ENCODE measurements at regions not wholly inside any gene's neighbourhood (a gene's known extent, or its start where the extent isn't known, plus 50 kb on each side); places are given as distances from the start of the nearest gene placed in this dataset.

GRCh38 chr13:21924958-21925357 lies 254.1 kb downstream of the FGF9 start:
- Histone ChIP-seq H2AFZ (ENCODE audit: low read depth) (no peak overlapping the region), H3K9me2 (no peaks in the 10 kb centered on the region), H3K9me3 (no peaks in the 10 kb centered on the region), H3F3A (replicated peaks; ENCODE audit: insufficient read depth) (no peaks in the 10 kb centered on the region), H3K36me3 (replicated peaks in 1 of 2; ENCODE audit: control insufficient read depth in 1 of 2, insufficient read depth in 2 of 2, low read length in 1 of 2) (no peaks in the 10 kb centered on the region), H4K20me1 (ENCODE audit: insufficient read depth) (no peaks in the 10 kb centered on the region), H3K27ac (ENCODE audit: low read depth in 2 of 2, low read length in 1 of 2) (no peak overlapping the region), H3K4me1 (ENCODE audit: control insufficient read depth in 1 of 2, insufficient read depth in 2 of 2, low read depth in 1 of 2, low read length in 1 of 2) (no peaks in the 10 kb centered on the region), H3K79me2 (ENCODE audit: insufficient read depth) (no peaks in the 10 kb centered on the region), H3K4me3 (ENCODE audit: low read depth in 2 of 2, low read length in 1 of 2) (no peak overlapping the region), H3K4me2 (no peak overlapping the region), H3K9ac (no peak overlapping the region), H3K27me3 (ENCODE audit: insufficient read depth) (no peaks in the 10 kb centered on the region; the same call in 1 of the 2 replicates)
- DNase-seq, result no peak
- WGBS (ENCODE audit: low lambda C conversion rate), result 10% methylated on average over 6 of the region's 6 CpGs
- no peak for TF ChIP-seq SIN3A (IDR thresholded peaks at IDR 0.05; ENCODE audit: borderline replicate concordance, low read depth, low read length)
- TF ChIP-seq YY1 (IDR thresholded peaks at IDR 0.05; ENCODE audit: low read depth), result no peak
- no peak for TF ChIP-seq CHD2 (IDR thresholded peaks at IDR 0.05; ENCODE audit: low read length, partially characterized antibody)
- TF ChIP-seq, protein P1, sequence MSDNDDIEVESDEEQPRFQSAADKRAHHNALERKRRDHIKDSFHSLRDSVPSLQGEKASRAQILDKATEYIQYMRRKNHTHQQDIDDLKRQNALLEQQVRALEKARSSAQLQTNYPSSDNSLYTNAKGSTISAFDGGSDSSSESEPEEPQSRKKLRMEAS (IDR thresholded peaks at IDR 0.05; ENCODE audit: low read depth), result no peak
- no peak for TF ChIP-seq TEAD4 (IDR thresholded peaks at IDR 0.05; ENCODE audit: borderline replicate concordance, insufficient read depth)
- no peak for TF ChIP-seq FOSL2 (IDR thresholded peaks at IDR 0.05; ENCODE audit: borderline replicate concordance, low read depth)
- no peak for TF ChIP-seq NRF1 (IDR thresholded peaks at IDR 0.05; ENCODE audit: low read depth, low read length)
- TF ChIP-seq GATA2 (CRISPR knock-in tag; IDR thresholded peaks at IDR 0.05), result no peak
- no peak for TF ChIP-seq POLR2AphosphoS5 (IDR thresholded peaks at IDR 0.05; ENCODE audit: low read depth, low read length)
- CTCF ChIA-PET, result no interaction called here
- POLR2A ChIA-PET, result no interaction called here

GRCh38 chr13:21925720-21926119 lies 254.8 kb downstream of the FGF9 start:
- no peaks in the 10 kb centered on the region for H3K9me2 ChIP-seq
- H3K27me3 ChIP-seq (ENCODE audit: insufficient read depth), result no peaks in the 10 kb centered on the region; the same call in 1 of the 2 replicates
- no peak overlapping the region for H2AFZ ChIP-seq (ENCODE audit: low read depth)
- H3K4me1 ChIP-seq (ENCODE audit: control insufficient read depth in 1 of 2, insufficient read depth in 2 of 2, low read depth in 1 of 2, low read length in 1 of 2), result no peaks in the 10 kb centered on the region
- H3K4me2 ChIP-seq, result no peak overlapping the region
- H3K9me3 ChIP-seq, result no peaks in the 10 kb centered on the region
- no peaks in the 10 kb centered on the region for H4K20me1 ChIP-seq (ENCODE audit: insufficient read depth)
- DNase-seq, result no peak
- no peaks in the 10 kb centered on the region for H3K79me2 ChIP-seq (ENCODE audit: insufficient read depth)
- TF ChIP-seq RXRA (IDR thresholded peaks at IDR 0.05; ENCODE audit: borderline replicate concordance, low read depth), result no peak
- TF ChIP-seq GATA2 (CRISPR knock-in tag; IDR thresholded peaks at IDR 0.05), result no peak
- TF ChIP-seq FOSL2 (IDR thresholded peaks at IDR 0.05; ENCODE audit: borderline replicate concordance, low read depth), result no peak
- TF ChIP-seq, protein P2, sequence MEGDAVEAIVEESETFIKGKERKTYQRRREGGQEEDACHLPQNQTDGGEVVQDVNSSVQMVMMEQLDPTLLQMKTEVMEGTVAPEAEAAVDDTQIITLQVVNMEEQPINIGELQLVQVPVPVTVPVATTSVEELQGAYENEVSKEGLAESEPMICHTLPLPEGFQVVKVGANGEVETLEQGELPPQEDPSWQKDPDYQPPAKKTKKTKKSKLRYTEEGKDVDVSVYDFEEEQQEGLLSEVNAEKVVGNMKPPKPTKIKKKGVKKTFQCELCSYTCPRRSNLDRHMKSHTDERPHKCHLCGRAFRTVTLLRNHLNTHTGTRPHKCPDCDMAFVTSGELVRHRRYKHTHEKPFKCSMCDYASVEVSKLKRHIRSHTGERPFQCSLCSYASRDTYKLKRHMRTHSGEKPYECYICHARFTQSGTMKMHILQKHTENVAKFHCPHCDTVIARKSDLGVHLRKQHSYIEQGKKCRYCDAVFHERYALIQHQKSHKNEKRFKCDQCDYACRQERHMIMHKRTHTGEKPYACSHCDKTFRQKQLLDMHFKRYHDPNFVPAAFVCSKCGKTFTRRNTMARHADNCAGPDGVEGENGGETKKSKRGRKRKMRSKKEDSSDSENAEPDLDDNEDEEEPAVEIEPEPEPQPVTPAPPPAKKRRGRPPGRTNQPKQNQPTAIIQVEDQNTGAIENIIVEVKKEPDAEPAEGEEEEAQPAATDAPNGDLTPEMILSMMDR (IDR thresholded peaks at IDR 0.05), result no peak
- TF ChIP-seq MXI1 (IDR thresholded peaks at IDR 0.05; ENCODE audit: low read depth, low read length), result no peak
- TF ChIP-seq IRF3 (IDR thresholded peaks at IDR 0.05; ENCODE audit: low read depth, low read length), result no peak
- no peak for TF ChIP-seq JUND (IDR thresholded peaks at IDR 0.05)
- TF ChIP-seq NRF1 (IDR thresholded peaks at IDR 0.05; ENCODE audit: low read depth, low read length), result no peak
- no peak for TF ChIP-seq FOXM1 (IDR thresholded peaks at IDR 0.05; ENCODE audit: low read depth)
- no peak for TF ChIP-seq TCF12 (IDR thresholded peaks at IDR 0.05)
- TF ChIP-seq YY1 (IDR thresholded peaks at IDR 0.05; ENCODE audit: low read depth), result no peak
- TF ChIP-seq POLR2AphosphoS5 (IDR thresholded peaks at IDR 0.05; ENCODE audit: low read depth, low read length), result no peak
- TF ChIP-seq SMC3 (IDR thresholded peaks at IDR 0.05; ENCODE audit: low read depth, low read length), result no peak
- no peak for TF ChIP-seq SIN3A (IDR thresholded peaks at IDR 0.05; ENCODE audit: borderline replicate concordance, low read depth, low read length)
- TF ChIP-seq, protein P3, sequence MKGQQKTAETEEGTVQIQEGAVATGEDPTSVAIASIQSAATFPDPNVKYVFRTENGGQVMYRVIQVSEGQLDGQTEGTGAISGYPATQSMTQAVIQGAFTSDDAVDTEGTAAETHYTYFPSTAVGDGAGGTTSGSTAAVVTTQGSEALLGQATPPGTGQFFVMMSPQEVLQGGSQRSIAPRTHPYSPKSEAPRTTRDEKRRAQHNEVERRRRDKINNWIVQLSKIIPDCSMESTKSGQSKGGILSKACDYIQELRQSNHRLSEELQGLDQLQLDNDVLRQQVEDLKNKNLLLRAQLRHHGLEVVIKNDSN (IDR thresholded peaks at IDR 0.05; ENCODE audit: borderline replicate concordance, low read depth), result no peak
- TF ChIP-seq MEF2A (IDR thresholded peaks at IDR 0.05; ENCODE audit: borderline replicate concordance, low read depth), result no peak
- H3F3A ChIP-seq (replicated peaks; ENCODE audit: insufficient read depth), result no peaks in the 10 kb centered on the region
- no peak overlapping the region for H3K9ac ChIP-seq
- no peak overlapping the region for H3K27ac ChIP-seq (ENCODE audit: low read depth in 2 of 2, low read length in 1 of 2)
- 17% methylated on average over 6 of the region's 6 CpGs for WGBS (ENCODE audit: low lambda C conversion rate)
- ChIA-PET CTCF (no interaction called here), POLR2A (no interaction called here)
- no peaks in the 10 kb centered on the region for H3K36me3 ChIP-seq (replicated peaks in 1 of 2; ENCODE audit: control insufficient read depth in 1 of 2, insufficient read depth in 2 of 2, low read length in 1 of 2)
- H3K4me3 ChIP-seq (ENCODE audit: low read depth in 2 of 2, low read length in 1 of 2), result no peak overlapping the region

Data from SK-N-SH (cell line).